ENCODE measurements at regions not wholly inside any gene's neighbourhood (a gene's known extent, or its start where the extent isn't known, plus 50 kb on each side); places are given as distances from the start of the nearest gene placed in this dataset.
"Not testable (repeated sequence)": the region's sequence is repeated elsewhere in the genome, so short reads cannot be mapped to it uniquely, and the experiment has no call there.

GRCh38 chr4:55028196-55028595, 97.2 kb downstream of the KDR start:
- ATAC-seq (no peak), DNase-seq (no peak)
- Mint-ChIP-seq H3K36me3 (no peaks in the 10 kb centered on the region), H3K27ac (no peak overlapping the region), H3K27me3 (ENCODE audit: low read depth in 2 of 2) (peaks cover 7 to 45% of the 10 kb centered on the region in 2 donors), H3K4me3 (no peak overlapping the region), H3K4me1 (no peaks in the 10 kb centered on the region), H3K9me3 (no peaks in the 10 kb centered on the region)
- Histone ChIP-seq H3K9me3 (ENCODE audit: control insufficient read depth, insufficient read depth, low read length) (no peaks in the 10 kb centered on the region), H3K4me3 (ENCODE audit: low read length) (no peak overlapping the region), H3K27ac (ENCODE audit: low read length) (no peak overlapping the region), H3K27me3 (ENCODE audit: control insufficient read depth, insufficient read depth, low read length) (no peaks in the 10 kb centered on the region), H3K4me1 (ENCODE audit: control insufficient read depth, insufficient read depth, low read length) (no peaks in the 10 kb centered on the region), H3K36me3 (ENCODE audit: control insufficient read depth, insufficient read depth, low read length) (no peaks in the 10 kb centered on the region)
- no peak for TF ChIP-seq CTCF (IDR thresholded peaks at IDR 0.05)
- intact Hi-C loops (cut with micrococcal nuclease) = no loop called here
- WGBS (ENCODE audit: insufficient coverage) = 93% methylated on average over 9 of the region's 9 CpGs

GRCh38 chr4:55027596-55027995, 97.8 kb downstream of the KDR start:
- no peak overlapping the region for H3K4me3 Mint-ChIP-seq
- H3K27me3 Mint-ChIP-seq (ENCODE audit: low read depth in 2 of 2) = peaks cover 2 to 45% of the 10 kb centered on the region in 2 donors
- Histone ChIP-seq H3K9me3 (ENCODE audit: control insufficient read depth, insufficient read depth, low read length) (no peaks in the 10 kb centered on the region), H3K27ac (ENCODE audit: low read length) (no peak overlapping the region), H3K4me1 (ENCODE audit: control insufficient read depth, insufficient read depth, low read length) (no peaks in the 10 kb centered on the region), H3K4me3 (ENCODE audit: low read length) (no peak overlapping the region), H3K36me3 (ENCODE audit: control insufficient read depth, insufficient read depth, low read length) (no peaks in the 10 kb centered on the region), H3K27me3 (ENCODE audit: control insufficient read depth, insufficient read depth, low read length) (no peaks in the 10 kb centered on the region)
- intact Hi-C loops (cut with micrococcal nuclease) = no loop called here
- TF ChIP-seq CTCF (IDR thresholded peaks at IDR 0.05) = no peak
- no peak overlapping the region for H3K27ac Mint-ChIP-seq
- no peaks in the 10 kb centered on the region for H3K9me3 Mint-ChIP-seq
- no peaks in the 10 kb centered on the region for H3K36me3 Mint-ChIP-seq
- ATAC-seq (no peak), DNase-seq (no peak)
- no peaks in the 10 kb centered on the region for H3K4me1 Mint-ChIP-seq
- WGBS (ENCODE audit: insufficient coverage) = 79% methylated on average over 2 of the region's 2 CpGs

GRCh38 chr4:55025456-55025855, 99.9 kb downstream of the KDR start:
- H3K27me3 ChIP-seq (ENCODE audit: control insufficient read depth, insufficient read depth, low read length); H3K27ac Mint-ChIP-seq; ATAC-seq; H3K27ac ChIP-seq (ENCODE audit: low read length); H3K4me3 Mint-ChIP-seq; H3K4me1 ChIP-seq (ENCODE audit: control insufficient read depth, insufficient read depth, low read length); H3K36me3 ChIP-seq (ENCODE audit: control insufficient read depth, insufficient read depth, low read length); DNase-seq; H3K4me1 Mint-ChIP-seq; H3K9me3 Mint-ChIP-seq; H3K4me3 ChIP-seq (ENCODE audit: low read length); intact Hi-C loops (cut with micrococcal nuclease); H3K9me3 ChIP-seq (ENCODE audit: control insufficient read depth, insufficient read depth, low read length): not testable (repeated sequence)
- Mint-ChIP-seq H3K27me3 (ENCODE audit: low read depth in 2 of 2) (peaks cover 4 to 51% of the 10 kb centered on the region in 2 donors), H3K36me3 (peaks cover 14% of the 10 kb centered on the region)
- 86% methylated on average over 5 of the region's 6 CpGs for WGBS (ENCODE audit: insufficient coverage)

GRCh38 chr4:55023030-55023429, 102.4 kb downstream of the KDR start:
- H3K9me3 Mint-ChIP-seq = no peaks in the 10 kb centered on the region
- no peak overlapping the region for H3K27ac Mint-ChIP-seq
- DNase-seq (no peak), ATAC-seq (no peak)
- H3K4me1 Mint-ChIP-seq = no peaks in the 10 kb centered on the region
- Histone ChIP-seq H3K9me3 (ENCODE audit: control insufficient read depth, insufficient read depth, low read length) (no peaks in the 10 kb centered on the region), H3K4me3 (ENCODE audit: low read length) (no peak overlapping the region), H3K4me1 (ENCODE audit: control insufficient read depth, insufficient read depth, low read length) (no peaks in the 10 kb centered on the region), H3K27me3 (ENCODE audit: control insufficient read depth, insufficient read depth, low read length) (no peaks in the 10 kb centered on the region), H3K27ac (ENCODE audit: low read length) (no peak overlapping the region), H3K36me3 (ENCODE audit: control insufficient read depth, insufficient read depth, low read length) (no peaks in the 10 kb centered on the region)
- WGBS (ENCODE audit: insufficient coverage) = no CpG with 5 or more reads among the region's 2 CpGs
- intact Hi-C loops (cut with micrococcal nuclease) = no loop called here
- H3K27me3 Mint-ChIP-seq (ENCODE audit: low read depth in 2 of 2) = peaks cover 6 to 33% of the 10 kb centered on the region in 2 donors
- H3K36me3 Mint-ChIP-seq = peaks cover 14% of the 10 kb centered on the region
- TF ChIP-seq CTCF (IDR thresholded peaks at IDR 0.05) = no peak
- no peak overlapping the region for H3K4me3 Mint-ChIP-seq
